Endothelial cell of umbilical vein (primary cell): ENCODE measurements at regions not wholly inside any gene's neighbourhood (a gene's known extent, or its start where the extent isn't known, plus 50 kb on each side); places are given as distances from the start of the nearest gene placed in this dataset.

ENCODE experiments used
- BruUV-seq: library from RNA; stranded (reverse); fragments of 400-500 nt; replicated peaks from 2 replicates; lab custom pipeline; 2021; lab: Mats Ljungman, UMichigan
- CTCF ChIA-PET: fragments of 300-600, 350-600 bp; sonication (Branson Sonifier 250); formaldehyde crosslinking; loops from one replicate; lab custom pipeline; 2021; ENCODE audit warnings: antibody characterized with exemption, inconsistent platforms; lab: Charles Lee
- POLR2A ChIA-PET: fragments of 300-600, 350-600 bp; sonication (Branson Sonifier 250); formaldehyde crosslinking; loops from one replicate; lab custom pipeline; 2021; ENCODE audit warnings: antibody characterized with exemption, inconsistent platforms; lab: Charles Lee
- DNase-seq: peaks from one replicate; pipeline ENCODE4 v3.0.0-alpha.2; 2011; ENCODE audit warnings: low read depth, low spot score
- FAIRE-seq: peaks from 2 replicates; lab custom pipeline; 2011; peaks lifted over from hg19 to GRCh38; lab: Jason Lieb, UNC
- H2AFZ ChIP-seq: 2 replicates; pipeline ENCODE4 v1.6.0; 2012; ENCODE audit warnings: low read depth, low read length, control low read depth, inconsistent platforms
- H3K27ac ChIP-seq: 2 replicates; pipeline ENCODE4 v1.5.1; 2011; ENCODE audit warnings: low read depth, mild to moderate bottlenecking, control low read depth, low read length, moderate library complexity; ENCODE audit not compliant: insufficient read depth
- H3K27me3 ChIP-seq, 2 experiments: 2 replicates each; pipeline versions ENCODE4 v1.6.0 to v1.6.1; 2011; ENCODE audit warnings: low read length in 2 of 2, mixed read lengths in 1 of 2; ENCODE audit not compliant: control insufficient read depth in 2 of 2, insufficient read depth in 2 of 2
- H3K36me3 ChIP-seq, 2 experiments: 2 replicates in 1 of 2; 3 replicates in 1 of 2; pipeline ENCODE4 v1.5.1; 2011; ENCODE audit warnings: low read length in 2 of 2, mild to moderate bottlenecking in 1 of 2, moderate library complexity in 1 of 2; ENCODE audit not compliant: control insufficient read depth in 2 of 2, insufficient read depth in 2 of 2; ENCODE audit errors: extremely low read depth in 1 of 2
- H3K4me1 ChIP-seq: 3 replicates; pipeline ENCODE4 v1.5.1; 2011; ENCODE audit warnings: mild to moderate bottlenecking, low read length; ENCODE audit not compliant: control insufficient read depth, insufficient read depth; ENCODE audit errors: extremely low read depth
- H3K4me2 ChIP-seq: 2 replicates; pipeline ENCODE4 v1.6.1; 2011; ENCODE audit warnings: low read length, control low read depth, mixed read lengths; ENCODE audit not compliant: insufficient read depth
- H3K4me3 ChIP-seq, 3 experiments: fragments of 200-600 bp in 1 of 3; sonication (generic), shearing (Covaris generic) in 1 of 3; replicated peaks in 1 of 3; 2 replicates each; pipeline ENCODE4 v1.5.1; 2011 to 2016; ENCODE audit warnings: control low read depth in 3 of 3, low read length in 3 of 3, mild to moderate bottlenecking in 2 of 3, inconsistent platforms in 1 of 3, low read depth in 1 of 3, moderate library complexity in 1 of 3; ENCODE audit not compliant: insufficient read depth in 1 of 3
- H3K79me2 ChIP-seq: 2 replicates; pipeline ENCODE4 v1.6.0; 2012; ENCODE audit warnings: low read length, inconsistent platforms; ENCODE audit not compliant: control insufficient read depth, insufficient read depth
- H3K9ac ChIP-seq: replicated peaks from 2 replicates; pipeline ENCODE3; 2011; ENCODE audit warnings: low read length, control low read depth; ENCODE audit not compliant: insufficient read depth; ENCODE audit errors: extremely low read depth
- H3K9me1 ChIP-seq: replicated peaks from 3 replicates; pipeline ENCODE4 v1.6.0; 2011; ENCODE audit warnings: mild to moderate bottlenecking, low read length; ENCODE audit not compliant: control insufficient read depth, insufficient read depth; ENCODE audit errors: extremely low read depth
- H3K9me3 ChIP-seq: replicated peaks from 2 replicates; pipeline ENCODE4 v1.5.1; 2012; ENCODE audit warnings: low read length, inconsistent platforms; ENCODE audit not compliant: control insufficient read depth, insufficient read depth
- H4K20me1 ChIP-seq: replicated peaks from 2 replicates; pipeline ENCODE3; 2011; ENCODE audit warnings: mild to moderate bottlenecking, low read length; ENCODE audit not compliant: control insufficient read depth, insufficient read depth; ENCODE audit errors: extremely low read depth
- EZH2 ChIP-seq: IDR thresholded peaks from 2 replicates; pipeline ENCODE4 v1.6.1; 2012; ENCODE audit warnings: borderline replicate concordance, low read depth, mild to moderate bottlenecking, moderate library complexity, low read length, inconsistent platforms; ENCODE audit not compliant: severe bottlenecking
- FOS ChIP-seq: IDR thresholded peaks from 2 replicates; pipeline ENCODE4 v1.6.1; 2011; ENCODE audit warnings: mild to moderate bottlenecking, low read length, moderate library complexity, borderline replicate concordance; ENCODE audit not compliant: insufficient read depth
- GATA2 ChIP-seq: IDR thresholded peaks from 2 replicates; pipeline ENCODE4 v1.7.0; 2011; ENCODE audit warnings: low read depth, mild to moderate bottlenecking, moderate library complexity, mixed read lengths, low read length; ENCODE audit not compliant: insufficient read length, insufficient read depth
- JUN ChIP-seq: IDR thresholded peaks from 2 replicates; pipeline ENCODE4 v1.6.1; 2011; ENCODE audit warnings: borderline replicate concordance, low read depth; ENCODE audit not compliant: insufficient read length, insufficient read depth
- MAX ChIP-seq: IDR thresholded peaks from 2 replicates; pipeline ENCODE4 v1.6.1; 2011; ENCODE audit not compliant: insufficient read depth, insufficient read length
- MYC ChIP-seq: IDR thresholded peaks from one replicate; pipeline ENCODE4 v1.6.1; 2011; ENCODE audit warnings: mild to moderate bottlenecking, low read depth, low read length
- POLR2A ChIP-seq: IDR thresholded peaks from 2 replicates; pipeline ENCODE4 v1.6.1; 2012; ENCODE audit warnings: low read depth, mild to moderate bottlenecking, control low read depth, low read length
- POLR2AphosphoS5 ChIP-seq: IDR thresholded peaks from 2 replicates; pipeline ENCODE4 v1.6.1; 2012; ENCODE audit warnings: low read depth, mild to moderate bottlenecking, control low read depth, low read length, moderate library complexity; ENCODE audit not compliant: insufficient read depth
- dilution Hi-C: fragments of 300-500 bp; cut with MboI; formaldehyde crosslinking; loops from one replicate; pipeline ENCODE4 v1.15.0; 2019; ENCODE audit warnings: low sequenced_read_pairs; ENCODE audit not compliant: extremely low pct_ligation_motif_present
- intact Hi-C: fragments of 100-400 bp; cut with micrococcal nuclease; formaldehyde crosslinking; loops from one replicate; pipeline ENCODE4 v1.10.0; 2022
- TF ChIP-seq, protein P1 (sequence below), 2 donors: IDR thresholded peaks; 1 replicate in 1 of 2; 2 replicates in 1 of 2; pipeline ENCODE4 v1.5.1; 2011; ENCODE audit warnings: low read length in 2 of 2, mild to moderate bottlenecking in 2 of 2, moderate library complexity in 2 of 2, control low read depth in 1 of 2, inconsistent platforms in 1 of 2, low read depth in 1 of 2; ENCODE audit not compliant: insufficient read depth in 1 of 2; ENCODE audit errors: extremely low read depth in 1 of 2

DNA sequence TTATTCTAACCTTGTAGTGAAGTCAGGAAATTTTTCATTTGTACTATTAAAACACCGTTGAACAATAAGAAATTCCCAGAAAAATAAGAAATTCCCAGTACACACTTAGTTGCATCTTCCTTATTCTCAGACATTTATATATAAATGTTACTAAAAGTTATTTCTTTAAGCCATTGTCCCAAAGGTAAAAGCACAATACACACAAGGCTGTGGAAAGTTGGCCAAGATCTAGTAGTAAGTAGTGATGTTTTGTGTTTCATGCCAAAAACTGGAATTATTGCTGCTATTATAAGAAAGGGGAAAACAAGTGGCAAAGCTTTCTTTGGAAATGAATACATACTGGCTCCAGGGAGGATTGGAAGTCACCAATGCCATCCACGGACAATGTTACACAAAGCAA, 802.5 kb upstream of the DPPA4 start:
- FAIRE-seq = no peak
- ChIA-PET CTCF (no interaction called here), POLR2A (no interaction called here)
- TF ChIP-seq GATA2 (no peak), MAX (no peak), EZH2 (no peak), FOS (no peak), POLR2AphosphoS5 (no peak), POLR2A (no peak), MYC (no peak), JUN (no peak)
- TF ChIP-seq, protein P1, sequence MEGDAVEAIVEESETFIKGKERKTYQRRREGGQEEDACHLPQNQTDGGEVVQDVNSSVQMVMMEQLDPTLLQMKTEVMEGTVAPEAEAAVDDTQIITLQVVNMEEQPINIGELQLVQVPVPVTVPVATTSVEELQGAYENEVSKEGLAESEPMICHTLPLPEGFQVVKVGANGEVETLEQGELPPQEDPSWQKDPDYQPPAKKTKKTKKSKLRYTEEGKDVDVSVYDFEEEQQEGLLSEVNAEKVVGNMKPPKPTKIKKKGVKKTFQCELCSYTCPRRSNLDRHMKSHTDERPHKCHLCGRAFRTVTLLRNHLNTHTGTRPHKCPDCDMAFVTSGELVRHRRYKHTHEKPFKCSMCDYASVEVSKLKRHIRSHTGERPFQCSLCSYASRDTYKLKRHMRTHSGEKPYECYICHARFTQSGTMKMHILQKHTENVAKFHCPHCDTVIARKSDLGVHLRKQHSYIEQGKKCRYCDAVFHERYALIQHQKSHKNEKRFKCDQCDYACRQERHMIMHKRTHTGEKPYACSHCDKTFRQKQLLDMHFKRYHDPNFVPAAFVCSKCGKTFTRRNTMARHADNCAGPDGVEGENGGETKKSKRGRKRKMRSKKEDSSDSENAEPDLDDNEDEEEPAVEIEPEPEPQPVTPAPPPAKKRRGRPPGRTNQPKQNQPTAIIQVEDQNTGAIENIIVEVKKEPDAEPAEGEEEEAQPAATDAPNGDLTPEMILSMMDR (IDR thresholded peaks at IDR 0.05; ENCODE audit: extremely low read depth in 1 of 2, insufficient read depth in 1 of 2, low read depth in 1 of 2, low read length in 2 of 2) = no peak
- H3K4me1 ChIP-seq = no peaks in the 10 kb centered on the region
- dilution Hi-C loops (no loop called here), intact Hi-C loops (no loop called here)
- H3K79me2 ChIP-seq = no peaks in the 10 kb centered on the region
- H3K27me3 ChIP-seq = no peaks in the 10 kb centered on the region
- no TSS peak for BruUV-seq
- no peak overlapping the region for H2AFZ ChIP-seq
- no peak for DNase-seq
- no peaks in the 10 kb centered on the region for H3K9me1 ChIP-seq
- H4K20me1 ChIP-seq = no peaks in the 10 kb centered on the region
- no peak overlapping the region for H3K9ac ChIP-seq
- H3K4me2 ChIP-seq = no peak overlapping the region
- no peak overlapping the region for H3K27ac ChIP-seq
- no peak overlapping the region for H3K4me3 ChIP-seq
- no peaks in the 10 kb centered on the region for H3K36me3 ChIP-seq
- H3K9me3 ChIP-seq = no peaks in the 10 kb centered on the region
